Epidermal melanocyte (primary cell): ENCODE measurements at regions not wholly inside any gene's neighbourhood (a gene's known extent, or its start where the extent isn't known, plus 50 kb on each side); places are given as distances from the start of the nearest gene placed in this dataset.

ENCODE experiments used
- DNase-seq: peaks from one replicate; pipeline ENCODE4 v3.0.0; 2011; ENCODE audit warnings: low spot score; ENCODE audit not compliant: insufficient read length

DNA sequence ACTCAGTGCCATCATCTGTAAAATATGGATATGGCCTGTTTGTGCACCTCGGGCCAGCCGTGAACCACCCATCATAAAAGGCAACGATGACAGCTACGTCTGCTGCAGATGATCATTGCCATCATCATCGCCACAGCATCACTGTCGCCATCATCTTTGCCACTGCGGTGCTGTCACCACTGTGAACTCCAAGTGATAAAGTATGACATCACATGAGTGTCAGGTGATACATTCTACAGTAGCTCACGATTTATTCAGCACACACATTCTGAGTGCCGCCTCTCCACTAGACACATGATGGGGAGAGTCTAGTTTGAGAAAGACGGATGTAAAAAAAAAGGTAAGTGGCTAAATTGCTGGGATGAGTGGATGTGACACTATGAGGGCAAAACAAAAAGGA is 755.4 kb upstream of the RAB6C start:
- no peak for DNase-seq

GRCh38 chr2:129224486-129224885 is 755.0 kb upstream of the RAB6C start:
- no peak for DNase-seq

- no peak for DNase-seq
Measured at GRCh38 chr2:129229196-129229595, 750.3 kb upstream of the RAB6C start.

GRCh38 chr2:129229830-129230441 is 749.5 kb upstream of the RAB6C start:
- no peak for DNase-seq

DNA sequence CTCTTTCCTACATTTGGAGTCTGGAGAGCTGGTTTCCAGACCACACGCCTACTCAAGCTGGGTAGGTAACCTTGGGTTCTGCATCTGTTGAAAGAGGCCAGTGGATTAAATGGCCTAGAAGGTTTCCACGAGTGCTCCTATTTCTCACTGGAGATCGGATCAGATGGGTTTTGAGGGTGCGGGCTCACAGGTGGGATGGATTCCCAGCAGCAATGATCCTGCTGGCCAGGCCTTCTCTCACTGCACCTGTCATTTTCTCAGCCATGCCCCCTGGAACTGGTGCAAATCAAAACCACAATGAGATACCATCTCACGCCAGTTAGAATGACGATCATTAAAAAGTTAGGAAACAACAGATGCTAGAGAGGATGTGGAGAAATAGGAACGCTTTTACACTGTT is 747.5 kb upstream of the RAB6C start:
- no peak for DNase-seq

GRCh38 chr2:129233166-129233565 is 746.3 kb upstream of the RAB6C start:
- no peak for DNase-seq

- no peak for DNase-seq
Measured at GRCh38 chr2:129233751-129234406, 745.6 kb upstream of the RAB6C start.

DNA sequence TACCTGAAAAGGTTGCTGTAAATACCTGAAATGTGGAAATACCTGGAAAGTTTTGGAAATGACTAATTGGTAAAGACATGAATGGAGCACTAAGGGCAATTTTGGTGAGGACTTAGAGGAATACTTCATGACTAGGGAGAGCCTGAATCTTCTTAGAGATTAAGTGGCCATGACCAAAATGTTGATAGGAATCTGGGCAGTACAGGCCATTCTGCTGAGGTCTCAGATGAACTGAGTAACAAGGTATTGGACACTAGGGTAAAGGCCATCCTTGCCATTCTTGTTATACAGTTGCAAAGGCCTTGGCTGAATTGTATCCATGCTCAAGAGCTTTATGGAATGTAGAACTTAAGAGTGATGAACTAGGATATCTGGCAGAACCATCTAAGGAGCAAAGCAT is 742.9 kb upstream of the RAB6C start:
- no peak for DNase-seq

GRCh38 chr2:129237966-129238725 is 741.3 kb upstream of the RAB6C start:
- no peak for DNase-seq

DNA sequence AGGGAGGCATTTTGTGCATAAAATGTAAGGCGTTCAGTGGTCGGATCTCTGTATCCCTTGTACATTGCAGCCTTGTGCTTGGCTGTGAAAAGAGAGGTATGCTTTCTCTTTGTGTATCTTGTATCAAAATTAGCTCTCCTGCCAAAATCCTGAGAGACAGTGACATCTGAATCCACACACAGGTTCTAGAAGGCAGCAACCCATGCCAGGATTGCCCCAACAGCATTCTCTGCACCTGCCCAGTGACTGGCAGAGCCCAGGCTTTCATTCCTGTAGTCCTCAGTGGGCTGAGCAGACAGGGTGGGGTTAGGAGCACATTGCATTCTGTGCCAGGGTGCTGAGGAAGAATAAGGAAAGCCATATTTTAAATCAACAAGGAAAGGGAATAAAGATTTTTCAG is 740.3 kb upstream of the RAB6C start:
- no peak for DNase-seq

DNA sequence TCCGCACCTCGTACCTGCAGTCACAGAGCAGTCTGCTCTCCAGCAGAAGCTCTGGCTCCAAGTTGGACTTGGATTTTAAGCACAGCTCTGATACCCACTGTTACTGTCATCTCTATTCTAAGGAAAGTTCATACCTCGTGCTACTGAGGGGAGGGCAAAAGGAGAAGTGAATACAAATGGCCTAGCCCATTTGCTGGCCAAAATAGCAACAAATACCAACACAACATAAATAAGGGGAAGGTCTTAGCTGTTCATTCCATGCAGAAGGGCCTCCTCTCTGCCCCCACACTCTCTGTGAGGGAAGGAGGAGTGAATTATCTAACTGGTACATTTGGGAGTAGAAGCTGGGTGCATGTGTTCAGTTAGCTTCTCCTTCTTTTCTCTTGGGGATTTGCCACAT is 739.4 kb upstream of the RAB6C start:
- no peak for DNase-seq

- no peak for DNase-seq
Measured at GRCh38 chr2:129242269-129242668, 737.2 kb upstream of the RAB6C start.

DNA sequence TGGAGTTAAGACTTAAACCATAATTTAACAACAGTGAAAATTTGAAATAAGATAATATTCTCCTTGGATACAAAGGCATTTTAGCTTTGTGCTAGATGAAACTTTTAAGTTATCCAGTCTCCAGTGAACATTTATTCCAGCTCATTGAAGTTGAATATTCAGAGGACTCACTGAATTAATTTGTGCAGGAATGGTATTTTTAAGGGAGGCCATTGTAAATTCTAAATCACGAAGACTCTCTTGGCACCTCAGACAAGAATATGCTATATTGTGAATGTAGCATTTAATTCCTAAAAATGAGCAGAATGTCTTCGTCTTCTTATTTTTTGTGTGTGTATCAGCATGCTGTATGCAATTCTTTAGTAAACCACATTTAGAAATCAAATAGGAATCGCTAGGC is 731.7 kb upstream of the RAB6C start:
- DNase-seq: no peak

DNA sequence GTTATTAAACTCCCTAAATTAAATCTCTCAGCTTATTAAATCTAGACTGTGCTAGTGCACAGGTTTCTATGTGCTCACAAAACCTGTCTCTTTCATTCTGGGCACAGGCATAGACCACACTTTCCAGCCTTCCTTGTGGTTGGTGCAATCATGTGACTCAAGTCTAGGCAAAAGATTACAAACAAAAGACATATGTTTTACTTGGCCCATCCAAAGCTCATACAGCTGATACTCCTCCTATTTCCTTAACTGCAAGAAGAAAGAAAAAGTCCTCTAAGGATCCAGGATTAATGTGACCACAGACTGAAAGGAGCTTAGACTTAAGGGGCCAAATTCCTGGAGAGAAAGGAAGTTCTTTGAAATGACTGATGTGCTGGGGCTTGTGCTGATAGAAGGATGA is 731.3 kb upstream of the RAB6C start:
- DNase-seq: no peak

- no peak for DNase-seq
Measured at GRCh38 chr2:129252781-129253460, 726.5 kb upstream of the RAB6C start.

DNA sequence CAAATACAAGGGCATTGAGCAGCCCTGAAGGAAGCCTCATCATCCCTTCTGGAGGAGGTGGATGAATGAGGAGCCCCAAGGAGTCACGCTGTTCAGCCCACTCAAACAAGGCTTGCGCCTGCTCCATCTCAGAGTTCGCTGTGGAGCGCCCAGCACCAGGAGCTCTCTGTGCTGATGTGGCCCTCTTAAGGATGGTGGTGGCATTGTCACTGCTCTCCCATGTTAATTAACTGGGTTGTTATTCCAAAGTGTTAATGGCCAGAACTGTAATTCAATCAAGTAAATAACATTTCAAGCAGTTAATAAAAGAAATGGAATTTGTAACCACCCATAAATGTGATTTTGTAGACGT is 726.0 kb upstream of the RAB6C start:
- DNase-seq: no peak

GRCh38 chr2:129254718-129255117 is 724.7 kb upstream of the RAB6C start:
- no peak for DNase-seq

DNA sequence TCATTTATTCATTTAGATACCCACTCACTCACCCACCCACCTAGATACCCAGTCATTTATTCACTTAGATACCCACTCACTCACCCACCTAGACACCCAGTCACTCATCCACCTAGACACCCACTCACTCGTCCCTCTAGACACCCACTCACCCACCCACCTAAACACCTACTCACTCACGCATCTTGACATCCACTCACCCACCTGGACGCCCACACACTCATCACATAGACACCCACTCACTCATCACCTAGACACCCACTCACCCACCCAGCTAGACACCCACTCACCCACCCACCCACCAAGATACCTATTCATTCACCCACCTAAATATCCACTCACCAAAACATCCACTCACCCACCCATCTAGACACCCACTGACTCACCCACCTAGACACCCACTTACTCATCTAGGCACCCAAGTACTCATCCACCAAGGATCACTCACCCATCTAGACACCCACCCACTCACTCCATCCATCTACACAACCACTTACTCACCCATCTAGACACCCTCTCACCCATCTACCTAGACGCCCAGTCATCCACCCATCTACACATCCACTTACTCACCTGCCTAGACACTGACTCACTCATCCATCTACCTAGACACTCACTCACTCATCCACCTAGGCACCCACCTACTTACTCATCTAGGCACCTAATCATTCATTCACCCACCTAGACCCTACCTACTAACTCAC is 723.7 kb upstream of the RAB6C start:
- no peak for DNase-seq

DNA sequence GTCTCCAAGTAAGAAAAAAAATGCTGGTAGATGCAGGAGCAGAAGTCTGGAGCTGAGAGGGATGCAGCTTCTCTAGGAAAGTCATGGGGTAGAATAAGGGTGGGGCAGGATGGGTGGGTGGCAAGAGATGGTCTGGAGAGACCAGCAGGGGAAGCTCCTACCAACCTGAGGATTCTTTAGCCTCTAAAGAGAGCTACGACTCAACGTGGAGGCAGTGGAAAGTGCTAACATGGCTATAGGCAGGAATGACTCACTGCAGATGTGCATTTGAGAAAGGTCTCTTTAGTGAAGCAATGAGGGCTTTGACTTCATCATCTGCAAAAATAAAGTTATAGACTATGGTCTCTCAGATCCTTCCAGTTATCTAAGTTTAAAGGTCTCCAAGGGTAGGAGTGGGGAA is 722.8 kb upstream of the RAB6C start:
- DNase-seq: no peak

GRCh38 chr2:129262934-129263333 is 716.5 kb upstream of the RAB6C start:
- DNase-seq: no peak

DNA sequence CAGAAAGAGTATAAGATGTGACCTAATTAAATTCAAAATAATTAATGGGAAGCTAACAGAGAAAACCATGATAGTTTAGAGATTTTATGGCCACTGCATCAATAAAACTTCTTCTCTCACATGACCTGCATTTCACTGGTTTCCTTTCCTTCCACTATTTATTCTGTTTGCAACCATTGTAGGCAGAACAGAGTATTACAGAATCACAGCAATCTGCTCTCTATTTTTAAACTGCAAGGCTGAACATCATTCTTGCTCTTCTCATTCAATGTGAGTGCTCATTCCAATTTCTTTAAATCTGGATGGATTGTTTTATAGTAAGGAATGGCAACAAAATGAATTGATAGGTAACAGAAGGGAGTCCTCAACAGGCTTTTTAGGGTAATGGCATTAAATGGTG is 715.5 kb upstream of the RAB6C start:
- no peak for DNase-seq

DNA sequence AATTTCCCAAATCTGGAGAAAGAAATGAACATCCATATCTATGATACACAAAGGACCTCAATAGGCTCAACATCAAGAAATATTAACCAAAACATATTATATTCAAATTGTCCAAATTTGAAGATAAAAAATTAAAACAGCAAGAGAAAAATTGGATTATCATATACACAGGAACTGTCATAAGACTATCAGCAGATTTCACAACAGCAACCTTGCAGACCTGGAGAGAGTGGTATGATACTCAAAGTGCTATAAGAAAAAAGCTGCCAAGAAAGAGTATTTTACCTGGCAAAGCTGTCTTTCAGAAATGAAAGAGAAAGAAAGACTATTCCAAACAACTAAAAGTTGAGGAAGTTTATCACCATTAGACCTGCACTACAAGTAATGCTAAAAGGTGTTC is 711.9 kb upstream of the RAB6C start:
- DNase-seq: no peak
